ENCODE measurements at regions not wholly inside any gene's neighbourhood (a gene's known extent, or its start where the extent isn't known, plus 50 kb on each side); places are given as distances from the start of the nearest gene placed in this dataset.

GRCh38 chr1:177737456-177737855 is 232.4 kb downstream of the SEC16B start:
- Histone ChIP-seq H3K4me1 (ENCODE audit: control insufficient read depth, low read length) (no peaks in the 10 kb centered on the region), H3K4me3 (ENCODE audit: low read length) (no peak overlapping the region), H4K20me1 (ENCODE audit: control insufficient read depth, insufficient read depth, low read depth, low read length) (no peaks in the 10 kb centered on the region), H3F3A (ENCODE audit: control insufficient read depth, insufficient read depth) (no peaks in the 10 kb centered on the region), H3K36me3 (ENCODE audit: control insufficient read depth, low read length) (no peaks in the 10 kb centered on the region), H3K9me2 (replicated peaks; ENCODE audit: control insufficient read depth, low read length) (no peaks in the 10 kb centered on the region), H3K9me3 (ENCODE audit: control insufficient read depth, insufficient read depth, low read length) (no peaks in the 10 kb centered on the region), H3K27me3 (ENCODE audit: control insufficient read depth, low read length) (no peaks in the 10 kb centered on the region), H3K27ac (ENCODE audit: low read depth, low read length) (no peak overlapping the region), H3K79me2 (ENCODE audit: control insufficient read depth, low read length) (no peaks in the 10 kb centered on the region), H3K4me2 (ENCODE audit: low read length) (no peak overlapping the region)
- TF ChIP-seq CTCF (IDR thresholded peaks at IDR 0.05; ENCODE audit: low read depth, low read length, poor library complexity, severe bottlenecking) = no peak
- TF ChIP-seq EZH2phosphoT487 (IDR thresholded peaks at IDR 0.05; ENCODE audit: borderline replicate concordance, low read length) = no peak

GRCh38 chr1:177732178-177732577 is 237.7 kb downstream of the SEC16B start:
- no peaks in the 10 kb centered on the region for H3F3A ChIP-seq (ENCODE audit: control insufficient read depth, insufficient read depth)
- H4K20me1 ChIP-seq (ENCODE audit: control insufficient read depth, insufficient read depth, low read depth, low read length) = no peaks in the 10 kb centered on the region

GRCh38 chr1:177729646-177730045 is 240.2 kb downstream of the SEC16B start:
- no peaks in the 10 kb centered on the region for H3F3A ChIP-seq (ENCODE audit: control insufficient read depth, insufficient read depth)
- H3K79me2 ChIP-seq (ENCODE audit: control insufficient read depth, low read length) = no peaks in the 10 kb centered on the region
- no peaks in the 10 kb centered on the region for H3K27me3 ChIP-seq (ENCODE audit: control insufficient read depth, low read length)
- H3K4me1 ChIP-seq (ENCODE audit: control insufficient read depth, low read length) = no peaks in the 10 kb centered on the region
- H3K36me3 ChIP-seq (ENCODE audit: control insufficient read depth, low read length) = no peaks in the 10 kb centered on the region
- TF ChIP-seq CTCF (IDR thresholded peaks at IDR 0.05; ENCODE audit: low read depth, low read length, poor library complexity, severe bottlenecking) = no peak
- TF ChIP-seq EZH2phosphoT487 (IDR thresholded peaks at IDR 0.05; ENCODE audit: borderline replicate concordance, low read length) = no peak
- H4K20me1 ChIP-seq (ENCODE audit: control insufficient read depth, insufficient read depth, low read depth, low read length) = no peaks in the 10 kb centered on the region
- H3K4me2 ChIP-seq (ENCODE audit: low read length) = no peak overlapping the region
- no peak overlapping the region for H3K4me3 ChIP-seq (ENCODE audit: low read length)
- no peak overlapping the region for H3K27ac ChIP-seq (ENCODE audit: low read depth, low read length)
- H3K9me2 ChIP-seq (replicated peaks; ENCODE audit: control insufficient read depth, low read length) = no peaks in the 10 kb centered on the region
- no peaks in the 10 kb centered on the region for H3K9me3 ChIP-seq (ENCODE audit: control insufficient read depth, insufficient read depth, low read length)

More at GRCh38 chr1:177732178-177732577, 237.7 kb downstream of the SEC16B start:
- no peak overlapping the region for H3K27ac ChIP-seq (ENCODE audit: low read depth, low read length)
- H3K4me3 ChIP-seq (ENCODE audit: low read length) = no peak overlapping the region
- no peaks in the 10 kb centered on the region for H3K4me1 ChIP-seq (ENCODE audit: control insufficient read depth, low read length)
- H3K9me2 ChIP-seq (replicated peaks; ENCODE audit: control insufficient read depth, low read length) = no peaks in the 10 kb centered on the region
- H3K27me3 ChIP-seq (ENCODE audit: control insufficient read depth, low read length) = no peaks in the 10 kb centered on the region
- no peaks in the 10 kb centered on the region for H3K36me3 ChIP-seq (ENCODE audit: control insufficient read depth, low read length)
- H3K79me2 ChIP-seq (ENCODE audit: control insufficient read depth, low read length) = no peaks in the 10 kb centered on the region
- TF ChIP-seq CTCF (IDR thresholded peaks at IDR 0.05; ENCODE audit: low read depth, low read length, poor library complexity, severe bottlenecking) (no peak), EZH2phosphoT487 (IDR thresholded peaks at IDR 0.05; ENCODE audit: borderline replicate concordance, low read length) (no peak)
- H3K9me3 ChIP-seq (ENCODE audit: control insufficient read depth, insufficient read depth, low read length) = no peaks in the 10 kb centered on the region
- H3K4me2 ChIP-seq (ENCODE audit: low read length) = no peak overlapping the region

- no peaks in the 10 kb centered on the region for H3K79me2 ChIP-seq (ENCODE audit: control insufficient read depth, low read length)
Measured at GRCh38 chr1:177723533-177723932, 246.3 kb downstream of the SEC16B start.

More at GRCh38 chr1:177723533-177723932, 246.3 kb downstream of the SEC16B start:
- TF ChIP-seq EZH2phosphoT487 (IDR thresholded peaks at IDR 0.05; ENCODE audit: borderline replicate concordance, low read length) (no peak), CTCF (IDR thresholded peaks at IDR 0.05; ENCODE audit: low read depth, low read length, poor library complexity, severe bottlenecking) (no peak)
- no peaks in the 10 kb centered on the region for H3K27me3 ChIP-seq (ENCODE audit: control insufficient read depth, low read length)
- no peak overlapping the region for H3K27ac ChIP-seq (ENCODE audit: low read depth, low read length)
- no peaks in the 10 kb centered on the region; the same call in 1 of the 2 replicates for H3K9me3 ChIP-seq (ENCODE audit: control insufficient read depth, insufficient read depth, low read length)
- no peaks in the 10 kb centered on the region for H4K20me1 ChIP-seq (ENCODE audit: control insufficient read depth, insufficient read depth, low read depth, low read length)
- no peaks in the 10 kb centered on the region for H3F3A ChIP-seq (ENCODE audit: control insufficient read depth, insufficient read depth)
- H3K4me1 ChIP-seq (ENCODE audit: control insufficient read depth, low read length) = no peaks in the 10 kb centered on the region
- no peaks in the 10 kb centered on the region for H3K9me2 ChIP-seq (replicated peaks; ENCODE audit: control insufficient read depth, low read length)
- H3K36me3 ChIP-seq (ENCODE audit: control insufficient read depth, low read length) = no peaks in the 10 kb centered on the region
- no peak overlapping the region for H3K4me2 ChIP-seq (ENCODE audit: low read length)
- no peak overlapping the region for H3K4me3 ChIP-seq (ENCODE audit: low read length)

Data from DOHH2 (cell line).